GM18498 (cell line): ENCODE measurements at regions not wholly inside any gene's neighbourhood (a gene's known extent, or its start where the extent isn't known, plus 50 kb on each side); places are given as distances from the start of the nearest gene placed in this dataset.
"Not testable (repeated sequence)": the region's sequence is repeated elsewhere in the genome, so short reads cannot be mapped to it uniquely, and the experiment has no call there.

Experiments
- ATAC-seq: cut with Tn5 transposase; IDR thresholded peaks from one replicate; pipeline ENCODE4 v1.9.1; 2021; ENCODE audit warnings: mild to moderate bottlenecking, moderate library complexity; ENCODE audit not compliant: unreplicated experiment

DNA sequence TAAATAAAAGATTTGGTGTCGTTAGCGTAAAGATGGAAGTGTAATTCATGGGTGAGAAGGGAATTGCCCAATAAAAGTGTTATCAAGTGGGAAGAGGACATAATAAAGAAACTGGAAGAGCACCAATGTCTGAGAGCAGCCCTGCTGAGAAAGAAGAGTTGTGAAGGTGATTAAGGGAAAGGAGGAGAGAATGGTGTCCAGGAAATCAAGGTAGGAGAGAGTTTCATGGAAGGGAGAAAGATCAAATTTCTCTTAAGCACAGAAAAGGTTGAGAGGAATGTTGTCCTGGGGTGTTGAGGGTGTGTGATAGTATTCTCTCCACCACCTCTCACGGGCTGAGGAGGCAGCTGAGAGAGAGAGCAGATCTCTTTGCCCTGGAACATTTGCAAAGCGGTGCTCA is 339.7 kb downstream of the SATB1 start:
- no peak for ATAC-seq

DNA sequence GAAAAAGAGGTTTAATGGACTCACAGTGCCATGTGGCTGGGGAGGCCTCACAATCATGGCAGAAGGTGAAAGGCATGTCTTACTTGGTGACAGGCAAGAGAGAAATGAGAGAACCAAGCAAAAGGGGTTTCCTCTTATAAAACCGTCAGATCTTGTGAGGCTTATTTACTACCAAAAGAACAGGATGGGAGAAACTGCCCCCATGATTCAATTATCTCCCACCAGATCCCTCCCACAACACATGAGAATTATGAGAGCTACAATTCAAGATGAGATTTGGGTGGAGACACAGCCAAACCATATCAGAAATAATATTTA is 340.8 kb upstream of the TBC1D5 start:
- not testable (repeated sequence) for ATAC-seq

DNA sequence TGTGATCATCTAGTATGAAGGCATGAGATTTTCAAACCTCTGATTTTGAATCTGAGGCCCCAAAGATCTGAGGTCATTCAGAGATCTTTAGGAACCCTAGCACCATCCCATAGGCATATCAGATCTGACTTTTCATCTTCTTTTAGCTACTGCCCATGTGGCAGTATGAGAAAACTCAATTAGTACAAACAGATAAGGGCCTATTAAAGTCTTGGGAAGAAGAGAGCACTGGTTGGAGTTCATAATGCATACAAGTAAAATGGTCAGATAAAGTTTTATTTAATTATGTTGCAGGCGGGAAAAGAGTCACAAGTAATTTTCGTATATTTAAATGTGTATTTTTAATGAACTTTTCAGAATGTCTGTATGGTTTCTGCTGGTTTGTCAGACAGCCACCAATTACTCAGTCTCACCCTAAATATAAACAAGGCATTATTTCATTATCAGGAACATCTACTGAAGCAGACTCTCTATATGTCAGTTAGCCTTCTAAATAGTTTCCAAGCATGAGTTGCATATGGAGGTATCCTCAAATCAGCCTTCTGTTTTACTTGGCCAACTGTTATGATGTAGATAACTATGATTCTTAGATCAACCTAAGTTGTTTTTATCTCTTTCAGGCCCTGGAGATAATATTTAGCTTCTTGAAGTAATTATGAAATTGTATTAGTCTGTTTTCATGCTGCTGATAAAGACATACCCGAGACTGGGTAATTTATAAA is 340.3 kb upstream of the TBC1D5 start:
- ATAC-seq: no peak

DNA sequence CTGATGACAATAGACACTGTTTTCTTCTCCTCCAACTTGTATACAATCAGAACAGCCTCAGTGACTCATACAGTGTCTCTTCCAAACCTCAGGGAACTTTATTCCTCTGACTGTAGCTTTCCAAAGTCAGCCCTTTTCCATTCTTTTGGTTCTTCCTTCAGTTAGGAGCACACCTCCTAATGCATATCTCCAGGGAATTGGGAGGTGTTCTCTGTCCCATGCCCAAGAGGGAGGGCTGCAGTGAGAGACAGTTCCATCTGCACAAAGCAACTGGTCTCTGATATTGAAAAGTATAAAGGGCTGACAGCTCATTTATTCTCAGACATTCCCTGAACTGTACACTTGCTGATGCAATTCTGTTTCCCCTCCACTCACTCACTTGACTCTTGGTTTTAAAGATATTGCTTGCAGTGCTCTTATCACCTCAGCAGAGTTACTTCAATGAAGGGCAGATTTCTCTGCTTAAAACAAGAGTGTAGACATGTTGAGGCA is 337.8 kb upstream of the TBC1D5 start:
- ATAC-seq: no peak

DNA sequence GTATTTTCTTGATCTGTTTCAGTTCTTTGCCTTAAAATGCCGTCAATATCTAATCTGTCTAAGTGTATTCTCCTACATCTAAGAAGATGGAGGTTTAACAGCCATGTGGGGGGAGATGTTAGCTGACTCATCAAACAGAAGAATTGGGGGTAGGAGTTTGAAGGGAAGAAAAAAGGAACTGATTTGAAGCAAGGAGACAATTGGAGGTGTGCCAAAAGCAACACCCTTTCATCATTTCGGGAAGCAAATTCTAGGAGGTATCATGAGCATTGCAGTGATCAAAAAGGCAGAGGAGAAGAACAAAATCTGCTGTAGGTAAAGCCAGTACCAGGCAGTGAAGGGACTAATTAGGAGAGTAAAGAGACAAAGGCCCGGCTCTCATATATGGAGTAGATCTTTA is 337.3 kb upstream of the TBC1D5 start:
- ATAC-seq: no peak

- ATAC-seq: no peak
Observed at GRCh38 chr3:18079062-18079461, 336.6 kb upstream of the TBC1D5 start.

GRCh38 chr3:18077128-18077840 is 334.9 kb upstream of the TBC1D5 start:
- ATAC-seq: no peak

DNA sequence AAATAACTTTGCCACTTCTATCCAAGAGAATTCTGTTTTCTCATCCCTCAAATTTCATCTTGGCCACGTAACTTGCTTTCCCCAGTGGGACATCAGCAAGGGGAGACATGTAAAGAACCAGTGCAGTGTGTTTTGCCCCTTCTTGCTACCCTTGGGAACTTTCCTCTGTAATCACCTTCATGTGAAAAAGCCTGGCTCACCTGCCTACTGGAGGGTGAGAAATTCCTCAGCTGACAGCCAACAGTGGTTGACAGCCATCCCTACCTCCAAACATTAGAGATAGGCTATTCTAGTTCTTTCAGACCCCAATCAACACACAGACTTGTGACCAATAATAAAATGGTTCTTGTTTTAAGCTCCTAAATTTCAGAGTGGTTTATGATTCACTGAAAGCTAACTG is 333.9 kb upstream of the TBC1D5 start:
- ATAC-seq: no peak

DNA sequence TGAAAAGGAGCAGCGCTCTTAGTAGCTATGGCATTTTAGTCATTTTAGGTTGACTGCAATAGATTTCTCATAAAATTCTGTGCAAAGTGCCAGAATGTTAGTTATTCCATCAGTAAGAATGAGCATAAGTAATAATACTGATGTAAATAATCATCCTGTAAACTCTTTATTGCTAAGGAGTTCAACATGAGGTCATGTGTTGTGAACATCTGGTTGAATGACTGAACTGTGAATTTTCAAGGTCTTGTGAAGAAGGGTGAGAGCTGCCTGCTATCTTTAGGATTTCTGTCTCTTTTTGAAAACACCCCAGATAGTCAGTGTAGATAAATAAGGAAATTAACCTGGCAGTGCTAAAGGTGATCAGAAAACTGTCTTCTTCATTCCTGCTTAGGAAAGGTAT is 333.4 kb upstream of the TBC1D5 start:
- no peak for ATAC-seq

DNA sequence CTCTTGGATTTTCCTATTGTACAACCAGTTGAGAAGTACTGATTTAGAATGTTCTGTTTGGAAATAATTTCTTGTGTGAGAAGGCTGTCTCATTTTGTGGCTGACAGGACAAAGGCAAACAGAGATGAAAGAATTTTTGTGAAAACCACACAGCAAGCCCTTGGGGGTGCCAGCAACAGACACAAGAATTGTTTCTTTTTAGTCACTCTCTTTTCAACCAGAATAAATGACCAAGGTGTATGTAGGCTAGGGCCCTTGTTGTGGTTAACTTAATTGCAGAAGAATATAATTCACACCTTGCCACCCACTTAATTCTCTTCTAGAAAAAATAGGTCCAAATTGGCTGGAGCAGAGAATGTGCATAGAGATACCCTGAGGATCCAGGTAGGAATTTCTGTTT is 329.4 kb upstream of the TBC1D5 start:
- no peak for ATAC-seq

- ATAC-seq: no peak
Observed at GRCh38 chr3:18070944-18071343, 328.5 kb upstream of the TBC1D5 start.

- ATAC-seq: no peak
Observed at GRCh38 chr3:18070231-18070630, 327.8 kb upstream of the TBC1D5 start.

DNA sequence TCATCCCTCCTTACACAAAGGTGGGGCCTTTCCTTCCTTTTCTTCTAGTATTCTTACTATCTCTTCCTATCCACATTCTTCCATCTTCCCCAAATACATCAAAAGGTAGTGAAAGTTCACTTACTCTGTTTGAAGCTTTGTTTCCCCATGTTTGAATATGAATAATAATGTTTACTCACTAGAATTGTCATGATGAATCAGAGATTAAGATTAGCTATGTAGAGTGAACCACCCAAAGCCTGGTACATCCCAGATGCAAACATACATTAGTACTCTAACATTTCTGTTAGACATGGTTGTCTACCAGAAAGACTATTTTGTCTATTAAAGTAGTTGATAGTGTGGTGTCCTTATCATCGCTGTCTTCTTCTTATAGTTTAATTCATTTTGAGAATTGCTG is 327.1 kb upstream of the TBC1D5 start:
- no peak for ATAC-seq

- no peak for ATAC-seq
Observed at GRCh38 chr3:18066899-18067582, 324.6 kb upstream of the TBC1D5 start.

GRCh38 chr3:18064586-18064985 is 322.2 kb upstream of the TBC1D5 start:
- no peak for ATAC-seq

DNA sequence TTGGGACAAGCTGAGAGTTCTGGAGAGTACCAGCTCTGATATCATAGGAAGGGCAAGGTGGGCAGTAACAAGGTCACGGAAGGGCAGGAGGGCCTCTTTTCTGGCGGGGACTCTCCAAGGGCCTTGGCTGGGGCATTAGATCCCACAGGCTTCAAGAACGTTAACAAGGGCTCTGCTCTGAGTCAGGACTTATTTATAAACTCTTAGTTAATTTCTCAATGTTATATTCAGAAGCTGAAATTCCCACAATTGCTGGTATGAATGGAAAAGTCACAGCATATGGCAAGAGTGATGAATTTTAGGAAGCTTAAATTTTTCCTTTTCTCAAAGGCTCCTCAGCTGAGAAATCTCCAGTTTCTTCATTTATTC is 320.2 kb upstream of the TBC1D5 start:
- no peak for ATAC-seq

- ATAC-seq: no peak
Observed at GRCh38 chr3:18061737-18062656, 319.6 kb upstream of the TBC1D5 start.

- ATAC-seq: no peak
Observed at GRCh38 chr3:18058666-18059065, 316.2 kb upstream of the TBC1D5 start.

GRCh38 chr3:18057471-18058091 is 315.1 kb upstream of the TBC1D5 start:
- no peak for ATAC-seq

DNA sequence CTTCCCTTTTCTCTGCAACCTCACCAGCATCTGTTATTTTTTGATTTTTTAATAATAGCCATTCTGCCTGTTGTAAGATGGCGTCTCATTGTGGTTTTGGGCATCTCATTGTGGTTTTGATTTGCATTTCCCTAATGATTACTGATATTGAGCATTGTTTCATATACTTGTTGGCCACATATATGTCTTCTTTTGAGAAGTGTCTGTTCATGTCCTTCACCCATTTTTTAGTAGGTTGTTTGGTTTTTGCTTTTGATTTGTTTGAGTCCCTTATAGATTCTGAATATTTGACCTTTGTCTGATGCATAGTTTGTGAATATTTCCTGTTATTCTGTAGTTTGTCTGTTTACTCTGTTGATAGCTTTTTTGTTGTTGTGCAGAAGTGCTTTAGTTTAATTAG is 312.2 kb upstream of the TBC1D5 start:
- no peak for ATAC-seq

DNA sequence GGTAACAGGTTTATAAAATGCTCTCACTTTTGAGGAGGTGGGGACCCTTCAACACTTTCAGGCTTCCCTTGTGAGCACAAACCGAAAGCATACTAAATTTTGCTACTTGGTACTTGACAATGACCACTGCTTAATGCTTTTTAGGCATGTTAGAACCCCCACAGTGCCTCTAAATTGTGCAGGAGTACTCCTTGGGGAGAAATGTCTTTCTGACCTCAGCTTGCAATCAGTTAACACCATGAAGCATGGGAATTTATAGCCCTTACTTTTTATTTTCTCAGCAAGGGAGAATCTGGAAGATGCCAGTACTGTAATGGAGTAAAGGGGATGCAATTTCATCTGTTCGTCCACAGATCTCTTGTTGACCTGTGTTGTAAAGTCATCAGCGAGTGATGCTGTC is 308.9 kb upstream of the TBC1D5 start:
- ATAC-seq: no peak
